ENCODE measurements at regions not wholly inside any gene's neighbourhood (a gene's known extent, or its start where the extent isn't known, plus 50 kb on each side); places are given as distances from the start of the nearest gene placed in this dataset.
A peak's percentile ranks its signal among the peaks of the same experiment; 100 is the strongest.

- Histone ChIP-seq H3K4me1 (no peaks in the 10 kb centered on the region), H3K9me3 (no peaks in the 10 kb centered on the region), H3K4me3 (no peak overlapping the region), H3K27ac (no peak overlapping the region), H3K27me3 (no peaks in the 10 kb centered on the region), H3K36me3 (no peaks in the 10 kb centered on the region)
- TF ChIP-seq, protein P1, sequence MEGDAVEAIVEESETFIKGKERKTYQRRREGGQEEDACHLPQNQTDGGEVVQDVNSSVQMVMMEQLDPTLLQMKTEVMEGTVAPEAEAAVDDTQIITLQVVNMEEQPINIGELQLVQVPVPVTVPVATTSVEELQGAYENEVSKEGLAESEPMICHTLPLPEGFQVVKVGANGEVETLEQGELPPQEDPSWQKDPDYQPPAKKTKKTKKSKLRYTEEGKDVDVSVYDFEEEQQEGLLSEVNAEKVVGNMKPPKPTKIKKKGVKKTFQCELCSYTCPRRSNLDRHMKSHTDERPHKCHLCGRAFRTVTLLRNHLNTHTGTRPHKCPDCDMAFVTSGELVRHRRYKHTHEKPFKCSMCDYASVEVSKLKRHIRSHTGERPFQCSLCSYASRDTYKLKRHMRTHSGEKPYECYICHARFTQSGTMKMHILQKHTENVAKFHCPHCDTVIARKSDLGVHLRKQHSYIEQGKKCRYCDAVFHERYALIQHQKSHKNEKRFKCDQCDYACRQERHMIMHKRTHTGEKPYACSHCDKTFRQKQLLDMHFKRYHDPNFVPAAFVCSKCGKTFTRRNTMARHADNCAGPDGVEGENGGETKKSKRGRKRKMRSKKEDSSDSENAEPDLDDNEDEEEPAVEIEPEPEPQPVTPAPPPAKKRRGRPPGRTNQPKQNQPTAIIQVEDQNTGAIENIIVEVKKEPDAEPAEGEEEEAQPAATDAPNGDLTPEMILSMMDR (IDR thresholded peaks at IDR 0.05) = no peak
- no peak for TF ChIP-seq EP300 (IDR thresholded peaks at IDR 0.05; ENCODE audit: low read depth)
- WGBS, 2 donors (ENCODE audit: low coverage in 1 of 2) = 68% methylated on average over 1 of the region's 1 CpG; no CpG with 5 or more reads in 1 of the 2 donors
- in situ Hi-C loops (cut with MboI; ENCODE audit: low pct_ligation_motif_present in 1 of 4, low pct_unique_long_range_greater_than_20kb in 1 of 4, low sequenced_read_pairs in 3 of 4) = no loop called here
- intact Hi-C loops (cut with DNase I; ENCODE audit: low total_unique reads) = no loop called here
- DNase-seq = no peak
These were observed 80.8 kb upstream of the AGAP1 start for GRCh38 chr2:235413064-235413463.

- H3K27me3 ChIP-seq = no peaks in the 10 kb centered on the region
- WGBS, 2 donors (ENCODE audit: low coverage in 1 of 2) = 60 to 83% methylated on average over 1 to 4 of the region's 4 CpGs
- intact Hi-C loops (cut with DNase I; ENCODE audit: low total_unique reads) = no loop called here
These were observed 79.4 kb upstream of the AGAP1 start for GRCh38 chr2:235414422-235414821.

DNA sequence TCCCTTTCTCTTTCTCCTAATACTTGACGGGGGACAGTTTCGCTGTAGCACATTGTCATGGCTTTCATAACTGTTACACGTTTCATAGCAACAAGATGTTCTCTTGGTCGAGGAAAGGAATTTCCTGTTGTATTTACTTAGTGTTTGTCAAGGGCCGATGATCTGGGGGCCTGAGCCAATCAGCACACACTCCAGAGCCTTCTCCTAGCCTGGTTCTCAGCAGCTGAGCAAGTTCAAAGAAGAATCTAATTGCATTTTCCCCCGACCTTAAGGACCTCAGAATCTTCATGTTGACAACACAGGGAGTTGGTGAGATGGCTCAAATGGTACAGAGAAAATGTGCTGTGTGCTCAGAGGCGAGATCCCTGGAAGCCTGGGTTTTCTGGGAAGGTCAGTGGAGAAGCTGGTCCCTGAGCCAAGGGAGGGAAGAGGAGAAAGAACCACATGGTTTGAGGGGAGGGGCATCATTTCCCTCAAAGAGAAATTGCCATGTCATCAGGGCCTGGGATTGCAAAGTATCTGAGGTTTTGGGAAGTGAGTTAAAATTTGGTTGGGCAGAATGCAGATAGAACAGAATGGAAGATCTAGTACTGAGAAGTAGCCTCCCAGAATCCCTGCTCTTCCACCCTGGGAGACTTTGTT lies 76.9 kb upstream of the AGAP1 start:
- Histone ChIP-seq H3K4me3 (no peak overlapping the region), H3K36me3 (no peaks in the 10 kb centered on the region), H3K27me3 (no peaks in the 10 kb centered on the region), H3K4me1 (no peaks in the 10 kb centered on the region), H3K9me3 (no peaks in the 10 kb centered on the region), H3K27ac (peak overlapping the region in 2 of 4 donors; percentile 6 to 29)
- DNase-seq = no peak
- WGBS, 2 donors (ENCODE audit: low coverage in 1 of 2) = 33 to 49% methylated on average over 3 to 7 of the region's 7 CpGs
- in situ Hi-C loops (cut with MboI; ENCODE audit: low pct_ligation_motif_present in 1 of 4, low pct_unique_long_range_greater_than_20kb in 1 of 4, low sequenced_read_pairs in 3 of 4) = no loop called here
- TF ChIP-seq, protein P1 (IDR thresholded peaks at IDR 0.05) = no peak
- no peak for TF ChIP-seq POLR2A (IDR thresholded peaks at IDR 0.05)
- no peak for TF ChIP-seq EP300 (IDR thresholded peaks at IDR 0.05; ENCODE audit: low read depth)
- no peak for TF ChIP-seq POLR2AphosphoS5 (IDR thresholded peaks at IDR 0.05)
- intact Hi-C loops (cut with DNase I; ENCODE audit: low total_unique reads) = no loop called here

More at GRCh38 chr2:235414422-235414821, 79.4 kb upstream of the AGAP1 start:
- no peak for TF ChIP-seq POLR2AphosphoS5 (IDR thresholded peaks at IDR 0.05)
- TF ChIP-seq POLR2A (IDR thresholded peaks at IDR 0.05) = no peak
- no peak for TF ChIP-seq EP300 (IDR thresholded peaks at IDR 0.05; ENCODE audit: low read depth)
- TF ChIP-seq, protein P1 (IDR thresholded peaks at IDR 0.05) = no peak
- Histone ChIP-seq H3K9me3 (no peaks in the 10 kb centered on the region), H3K36me3 (no peaks in the 10 kb centered on the region), H3K4me3 (no peak overlapping the region), H3K4me1 (no peaks in the 10 kb centered on the region), H3K27ac (no peak overlapping the region)
- in situ Hi-C loops (cut with MboI; ENCODE audit: low pct_ligation_motif_present in 1 of 4, low pct_unique_long_range_greater_than_20kb in 1 of 4, low sequenced_read_pairs in 3 of 4) = no loop called here
- DNase-seq = no peak

GRCh38 chr2:235418918-235419317 lies 74.9 kb upstream of the AGAP1 start:
- no peak overlapping the region for H3K27ac ChIP-seq
- in situ Hi-C loops (cut with MboI; ENCODE audit: low pct_ligation_motif_present in 1 of 4, low pct_unique_long_range_greater_than_20kb in 1 of 4, low sequenced_read_pairs in 3 of 4) = no loop called here

More at GRCh38 chr2:235418918-235419317, 74.9 kb upstream of the AGAP1 start:
- WGBS, 2 donors (ENCODE audit: low coverage in 1 of 2) = 72 to 79% methylated on average over 7 of the region's 7 CpGs
- no peak for DNase-seq
- no peaks in the 10 kb centered on the region for H3K9me3 ChIP-seq
- intact Hi-C loops (cut with DNase I; ENCODE audit: low total_unique reads) = no loop called here
- TF ChIP-seq, protein P1 (IDR thresholded peaks at IDR 0.05) = no peak
- no peak overlapping the region for H3K4me3 ChIP-seq
- H3K36me3 ChIP-seq = no peaks in the 10 kb centered on the region
- H3K4me1 ChIP-seq = no peaks in the 10 kb centered on the region
- H3K27me3 ChIP-seq = no peaks in the 10 kb centered on the region
